ENCODE measurements at regions not wholly inside any gene's neighbourhood (a gene's known extent, or its start where the extent isn't known, plus 50 kb on each side); places are given as distances from the start of the nearest gene placed in this dataset.

DNA sequence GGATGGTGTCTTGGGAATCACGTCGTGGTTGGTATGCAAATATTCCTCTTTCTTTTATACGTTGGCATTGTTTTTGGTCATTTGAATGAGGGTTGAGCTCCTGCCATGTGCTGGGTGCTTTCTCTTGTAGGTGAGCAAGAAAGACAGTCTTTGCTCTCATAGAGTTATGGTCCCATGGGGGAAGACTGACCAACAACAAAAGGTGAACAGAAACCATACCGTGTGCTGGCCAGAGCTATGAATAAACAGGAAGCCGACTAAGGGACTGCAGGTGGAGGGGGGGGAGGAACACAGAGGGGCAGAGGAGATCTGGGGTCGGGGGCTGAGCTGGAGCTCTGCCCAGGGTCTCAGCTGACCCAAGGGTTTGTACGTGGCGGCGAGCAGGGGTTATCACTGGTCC is 245.3 kb downstream of the CTTN start:
- DNase-seq (ENCODE audit: extremely low read depth in 1 of 2, low read depth in 1 of 2), result no peak

DNA sequence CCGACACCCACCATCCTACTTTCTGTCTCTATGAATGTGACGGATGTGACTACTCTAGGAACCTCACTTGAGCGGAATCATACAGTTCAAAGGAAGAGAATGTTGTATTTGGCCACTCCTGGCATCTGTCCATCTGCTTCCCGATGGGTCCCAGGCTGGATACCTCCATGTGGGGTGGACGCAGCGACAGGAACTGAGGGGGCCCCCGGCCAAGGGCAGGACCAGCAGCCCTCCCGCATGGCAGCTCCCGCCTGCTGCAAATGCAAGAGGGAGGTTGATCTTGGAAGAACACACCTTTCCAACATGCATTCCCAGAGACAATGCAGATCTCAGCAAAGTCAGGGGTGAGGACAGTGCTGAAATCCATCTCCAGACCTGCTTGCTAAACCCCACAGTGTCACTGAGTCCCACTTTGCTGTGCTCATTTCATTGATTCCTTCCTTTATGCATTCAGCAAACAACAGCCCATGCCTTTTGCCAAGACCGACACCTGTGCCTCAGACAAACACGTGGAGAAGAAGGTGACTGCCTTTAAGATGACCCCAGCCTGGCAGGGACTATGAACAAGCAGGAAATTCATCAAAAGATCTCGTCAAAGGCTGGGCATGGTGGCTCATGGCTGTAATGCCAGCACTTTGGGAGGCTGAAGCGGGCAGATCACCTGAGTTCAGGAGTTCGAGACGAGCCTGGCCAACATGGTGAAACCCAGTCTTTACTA is 246.2 kb downstream of the CTTN start:
- no peak for DNase-seq (ENCODE audit: extremely low read depth in 1 of 2, low read depth in 1 of 2)

DNA sequence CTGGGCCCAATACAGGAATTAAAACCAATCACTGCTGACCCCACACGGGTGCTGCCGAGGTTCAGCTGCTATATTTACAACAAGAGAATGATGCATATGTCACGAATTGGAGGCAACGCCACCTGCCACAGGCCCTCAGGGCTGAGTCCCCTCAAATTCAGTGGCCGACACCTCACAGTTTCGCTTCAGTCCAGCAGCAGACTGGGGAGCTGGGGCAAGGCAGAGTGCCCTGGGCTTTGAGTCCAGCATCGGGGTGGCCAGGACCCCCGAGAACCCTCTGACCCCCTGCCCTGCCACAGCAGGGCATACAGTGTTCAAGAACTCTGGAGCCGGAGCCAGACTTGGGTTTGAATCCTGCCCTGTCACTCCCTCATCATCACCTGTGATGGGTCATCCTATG is 247.2 kb downstream of the CTTN start:
- no peak for DNase-seq (ENCODE audit: extremely low read depth in 1 of 2, low read depth in 1 of 2)

DNA sequence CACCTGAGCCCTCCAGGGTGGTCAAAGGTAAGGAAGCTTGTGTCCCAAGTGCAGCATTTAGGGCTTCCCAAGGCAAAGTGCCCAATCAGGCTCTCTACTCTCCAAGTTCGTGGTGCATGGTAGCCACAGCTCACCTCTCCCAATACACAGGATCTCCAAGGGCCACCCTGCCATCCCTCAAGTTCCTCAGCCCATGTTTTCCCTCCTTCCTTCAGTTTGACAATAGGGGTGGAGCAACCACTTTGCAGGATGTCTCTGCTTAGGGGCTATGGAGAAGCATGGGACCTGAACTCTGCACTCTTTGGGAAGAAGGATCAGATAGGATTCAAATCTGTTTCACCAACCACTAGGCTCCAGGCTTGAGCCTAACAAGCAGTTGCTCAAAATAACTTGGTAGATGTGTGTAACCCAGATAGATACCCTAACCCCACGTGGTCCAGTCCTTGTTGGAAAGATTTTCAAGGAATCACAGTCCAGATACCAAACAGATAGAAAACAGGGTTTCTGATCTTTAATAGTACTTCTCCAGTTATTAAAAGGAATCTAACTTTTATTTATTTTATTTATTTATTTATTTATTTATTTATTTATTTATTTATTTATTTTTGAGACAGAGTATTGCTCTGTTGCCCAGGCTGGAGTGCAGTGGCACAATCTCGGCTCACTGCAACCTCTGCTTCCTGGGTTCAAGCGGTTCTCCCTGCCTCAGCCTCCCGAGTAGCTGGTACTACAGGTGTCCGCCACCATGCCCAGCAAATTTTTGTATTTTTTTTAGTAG is 248.1 kb downstream of the CTTN start:
- DNase-seq (ENCODE audit: extremely low read depth in 1 of 2, low read depth in 1 of 2), result no peak

DNA sequence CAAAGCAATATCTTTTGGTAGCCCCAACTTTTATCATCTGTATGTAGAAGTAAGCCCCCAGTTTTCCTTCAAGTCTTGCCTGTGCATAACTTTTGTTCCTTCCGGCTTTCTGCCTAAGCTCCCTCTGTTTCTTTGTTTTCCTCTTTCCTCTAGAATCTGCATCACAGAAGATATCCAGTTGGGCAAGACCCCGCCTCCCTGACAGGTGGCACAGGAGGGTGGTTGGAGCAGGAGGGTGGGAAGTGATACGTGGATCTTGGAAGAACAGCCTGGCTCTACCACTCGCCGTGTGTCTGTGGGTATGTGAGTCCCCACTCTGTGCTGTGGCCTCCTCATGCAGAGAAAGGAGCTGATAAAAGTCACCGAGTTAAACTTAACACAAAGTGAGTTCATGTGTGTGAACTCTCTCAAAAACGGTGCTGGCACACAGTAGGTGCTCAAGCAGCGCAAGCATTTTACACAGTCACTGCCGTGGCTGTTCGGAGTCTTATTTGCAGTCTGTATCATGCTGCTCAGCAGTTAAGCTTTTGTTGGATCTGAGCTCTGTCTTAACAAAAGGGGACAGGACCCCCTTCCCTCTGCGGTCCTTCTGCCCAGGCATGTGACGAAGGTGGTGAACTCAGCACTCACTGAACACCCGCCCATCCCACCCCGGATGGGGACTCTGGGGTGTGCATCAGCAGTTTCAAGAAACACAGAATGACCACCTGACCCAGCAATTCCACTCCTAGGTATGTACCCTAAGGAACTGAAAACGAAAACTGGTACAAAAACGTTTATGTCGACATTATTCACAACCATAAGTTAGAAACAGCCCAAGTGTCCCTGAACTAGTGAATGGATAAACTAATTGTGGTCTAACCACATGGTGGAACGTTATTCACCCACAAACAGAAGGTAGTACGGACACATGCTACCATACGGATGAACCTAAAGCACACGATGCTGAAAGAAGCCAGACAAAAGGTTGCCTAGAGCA is 249.1 kb downstream of the CTTN start:
- no peak for DNase-seq (ENCODE audit: extremely low read depth in 1 of 2, low read depth in 1 of 2)

DNA sequence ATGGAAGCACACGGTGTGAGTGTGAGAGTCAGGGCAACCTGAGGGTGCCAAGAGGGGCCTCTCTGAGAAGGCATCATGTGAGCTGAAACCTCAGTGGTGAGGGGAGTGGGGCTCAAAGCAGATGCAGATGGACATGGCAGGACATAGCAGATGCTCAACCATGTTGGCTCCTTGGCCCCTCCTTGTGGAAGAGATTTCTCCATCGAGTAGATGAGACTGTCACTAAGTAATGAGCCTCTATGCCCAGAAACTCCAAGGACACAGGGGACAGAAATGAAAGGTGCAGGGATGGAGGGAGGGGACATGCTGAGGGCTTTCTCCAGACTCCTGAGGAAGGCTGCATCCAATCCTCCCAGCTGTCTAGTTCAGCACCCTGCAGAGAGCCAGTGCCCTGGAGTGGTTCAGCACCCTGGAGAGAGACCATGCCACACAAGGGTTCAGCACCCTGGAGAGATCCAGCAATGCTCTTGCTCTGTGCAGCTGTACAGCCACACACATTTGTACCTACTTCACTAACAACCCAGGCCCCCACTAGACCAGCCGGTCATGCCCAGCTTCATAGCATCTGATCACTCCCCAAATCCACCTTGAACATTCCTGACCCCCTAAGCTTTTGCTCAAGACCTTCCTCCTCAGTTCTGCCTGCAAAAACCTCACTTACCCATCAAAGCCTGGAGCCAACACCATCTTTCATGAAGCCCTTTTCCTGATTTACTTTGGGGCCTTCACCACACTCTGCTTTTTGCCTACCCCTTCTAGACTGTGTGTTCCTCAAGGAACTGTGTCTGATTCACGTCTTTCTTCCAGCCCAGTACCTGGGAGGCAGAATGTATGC is 252.0 kb downstream of the CTTN start:
- no peak for DNase-seq (ENCODE audit: extremely low read depth in 1 of 2, low read depth in 1 of 2)

DNA sequence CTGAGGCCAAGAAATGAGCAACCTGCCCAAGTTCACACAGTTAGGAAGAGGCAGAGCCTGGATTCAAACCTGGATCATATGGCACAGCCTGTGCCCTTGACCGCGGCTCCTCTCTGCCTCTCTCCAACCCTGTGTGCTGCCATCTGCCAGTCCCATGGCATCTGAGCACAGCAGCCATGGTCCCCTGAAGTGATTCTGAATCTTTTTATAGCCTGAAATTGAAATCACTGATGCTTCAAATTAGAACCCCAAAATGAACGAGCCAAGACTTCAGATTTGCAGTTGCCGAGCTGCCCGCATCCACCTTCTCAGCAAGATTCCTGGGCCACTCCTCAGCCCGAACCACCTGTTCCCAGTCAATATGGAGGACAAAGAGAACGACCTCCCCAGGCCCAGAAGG is 252.7 kb downstream of the CTTN start:
- DNase-seq (ENCODE audit: extremely low read depth in 1 of 2, low read depth in 1 of 2), result no peak

DNA sequence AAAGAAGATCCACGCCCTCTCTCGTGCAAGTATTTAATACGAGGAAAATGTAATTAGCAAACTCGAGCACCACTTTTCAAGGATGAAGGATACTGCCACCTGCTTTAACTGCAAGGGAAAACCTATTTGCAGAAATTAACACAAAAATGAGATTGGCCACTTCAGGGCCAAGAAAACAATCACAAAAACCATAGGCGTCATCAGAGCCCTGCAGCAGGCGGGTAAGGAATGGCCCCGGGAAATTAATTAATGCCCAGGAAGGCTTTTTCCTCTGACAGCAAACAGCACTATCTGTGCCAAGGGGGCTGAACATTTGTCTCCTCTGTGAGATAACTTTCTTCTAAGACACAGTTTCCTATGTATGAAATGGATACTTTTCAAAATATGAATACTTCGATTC is 255.7 kb downstream of the CTTN start:
- DNase-seq (ENCODE audit: extremely low read depth in 1 of 2, low read depth in 1 of 2), result no peak

DNA sequence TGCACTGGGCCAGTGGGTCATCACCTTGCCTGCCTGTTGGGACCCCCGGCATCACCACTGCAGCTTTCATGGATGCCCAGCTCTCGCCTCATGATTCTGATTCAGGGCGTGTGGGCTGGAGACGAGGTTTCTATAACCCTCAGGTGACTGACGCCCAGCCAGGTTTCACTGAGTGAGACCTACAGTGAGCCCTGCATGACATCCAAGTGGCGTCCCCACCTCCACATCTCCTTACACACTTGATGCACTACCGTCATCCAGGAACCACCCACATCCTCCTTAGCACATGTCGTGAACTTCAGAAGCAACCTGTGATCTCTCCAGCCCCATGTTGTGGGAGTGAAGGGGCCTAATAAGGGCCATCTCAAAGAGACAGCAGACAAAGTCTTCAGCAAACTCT is 257.5 kb downstream of the CTTN start:
- no peak for DNase-seq (ENCODE audit: extremely low read depth in 1 of 2, low read depth in 1 of 2)

DNA sequence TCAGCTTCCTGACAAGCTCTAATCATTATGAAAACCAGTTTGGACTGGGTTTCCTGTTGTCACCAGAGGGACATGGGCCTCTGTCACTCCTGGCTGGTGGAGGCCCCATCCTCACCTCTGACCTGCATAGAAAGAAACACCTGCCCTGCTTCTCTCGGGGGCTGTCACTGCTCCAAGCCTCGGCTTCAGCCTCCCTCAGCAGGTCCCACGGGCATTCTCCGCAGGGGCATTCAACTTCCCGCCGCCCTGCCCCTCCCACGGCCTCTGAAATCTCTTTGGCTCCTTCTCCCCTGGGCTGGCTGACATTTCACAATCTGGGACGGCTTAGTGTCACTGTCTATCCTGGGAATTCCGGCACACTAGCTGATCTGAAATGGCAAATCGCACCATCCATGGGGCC is 257.9 kb downstream of the CTTN start:
- DNase-seq (ENCODE audit: extremely low read depth in 1 of 2, low read depth in 1 of 2), result no peak

DNA sequence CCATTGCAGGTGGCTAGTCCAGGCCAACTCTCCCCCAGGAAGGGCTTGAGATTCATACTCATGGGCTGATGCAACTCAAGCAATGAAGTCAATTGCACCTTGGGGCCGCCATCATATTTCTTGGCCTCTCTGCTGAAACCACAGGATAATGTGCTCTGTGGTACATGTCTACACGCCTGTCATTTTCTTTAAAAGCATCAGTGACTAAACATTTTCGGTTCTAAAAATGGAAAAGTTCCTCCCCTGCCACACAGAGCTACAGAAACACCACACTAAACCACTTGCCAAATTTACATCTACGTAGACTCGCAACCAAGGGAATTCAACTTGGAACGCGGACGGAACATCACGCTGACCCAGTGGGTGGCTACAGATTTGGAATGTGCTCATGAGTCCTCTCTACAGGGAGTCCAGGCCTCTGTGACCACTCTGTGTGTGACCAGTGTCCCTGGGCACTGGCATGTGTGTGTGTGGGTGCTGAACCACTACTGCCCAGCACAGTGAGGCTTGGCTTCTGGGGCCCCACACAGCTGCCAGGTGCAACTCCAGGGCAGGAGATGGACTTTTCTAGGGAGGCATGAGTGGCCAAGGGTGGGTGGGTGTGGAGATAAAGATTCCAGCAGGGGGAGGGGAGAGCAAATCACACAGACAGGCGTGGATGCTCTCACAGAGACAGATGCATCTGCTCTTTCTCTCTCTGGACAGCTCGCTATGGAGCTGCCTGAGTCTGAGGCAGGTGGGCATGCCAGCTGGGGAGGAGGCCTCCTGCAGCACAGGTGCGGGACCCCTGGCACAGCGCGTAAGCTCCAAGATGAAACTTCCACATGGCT is 261.9 kb downstream of the CTTN start:
- no peak for DNase-seq (ENCODE audit: extremely low read depth in 1 of 2, low read depth in 1 of 2)

DNA sequence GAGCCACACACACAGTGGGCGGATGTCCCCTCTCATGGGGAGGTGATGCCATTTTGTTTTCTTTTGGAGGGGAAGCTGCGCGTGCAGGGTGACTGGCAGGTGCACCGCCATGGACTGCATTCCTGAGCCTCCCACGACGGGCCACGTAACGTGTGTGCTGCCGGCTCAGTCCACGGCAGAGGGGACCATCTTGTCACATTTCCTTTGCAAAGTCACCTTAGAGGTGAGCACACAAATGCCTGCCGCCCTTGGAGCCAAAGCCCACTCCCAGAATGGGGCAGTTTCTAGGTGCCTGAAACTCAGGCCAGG is 262.5 kb downstream of the CTTN start:
- DNase-seq (ENCODE audit: extremely low read depth in 1 of 2, low read depth in 1 of 2), result no peak

DNA sequence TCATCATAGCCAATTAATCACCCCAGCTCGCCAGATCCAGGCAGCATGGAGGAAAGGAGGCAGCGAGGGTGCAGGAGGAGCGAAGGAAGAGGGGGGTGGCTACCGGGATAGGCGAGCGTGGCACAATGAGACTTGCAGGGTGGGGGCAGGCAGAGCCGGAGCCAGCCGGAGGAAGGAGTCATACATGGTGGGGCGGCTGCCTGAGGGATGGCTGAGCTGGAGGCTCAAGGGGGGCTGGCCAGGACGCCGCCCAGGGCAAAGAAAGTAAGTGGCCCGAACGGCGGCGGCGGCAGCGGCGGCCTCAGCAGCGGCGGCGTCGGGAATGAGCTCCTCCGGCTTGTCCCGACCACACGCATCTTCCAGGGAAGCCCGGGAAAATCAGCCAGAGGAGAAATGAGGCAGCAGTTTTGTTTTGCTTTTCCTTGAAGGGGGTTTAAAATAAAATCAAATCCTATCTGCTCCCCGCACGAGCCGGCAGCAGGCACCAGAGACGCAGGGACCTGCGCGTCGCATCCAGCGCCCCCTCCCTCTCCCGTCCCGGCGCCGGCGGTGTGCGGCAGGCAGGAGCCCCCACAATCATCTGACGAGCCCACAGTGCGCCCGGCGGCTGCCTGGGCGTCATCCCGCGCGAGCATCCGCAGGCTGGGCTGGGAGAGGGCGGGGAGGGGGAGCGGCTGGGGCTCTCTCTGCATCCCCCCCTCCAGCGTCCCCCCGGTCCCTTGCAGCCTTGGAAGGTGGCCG is 263.6 kb downstream of the CTTN start:
- DNase-seq (ENCODE audit: extremely low read depth in 1 of 2, low read depth in 1 of 2), result no peak

DNA sequence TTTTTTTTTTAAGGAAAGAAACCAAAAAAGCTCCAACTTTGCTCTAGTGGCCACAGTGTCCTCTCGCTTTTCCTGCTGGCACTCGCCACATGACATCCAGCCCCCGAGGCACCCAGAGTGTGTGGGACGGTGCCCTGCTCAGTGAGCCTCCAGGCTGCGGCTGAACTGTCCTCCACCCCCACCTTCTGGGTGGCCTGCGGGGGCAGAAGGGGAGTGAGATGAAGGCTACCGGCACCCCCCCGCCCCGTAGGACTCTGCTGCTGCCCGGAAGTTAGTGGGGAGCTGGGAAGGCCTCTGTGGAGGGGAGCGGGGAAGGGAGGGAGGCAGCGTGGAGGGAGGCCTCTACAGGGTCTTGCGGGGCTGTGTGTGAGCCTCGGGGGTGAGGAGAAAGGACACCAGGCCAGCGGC is 264.4 kb downstream of the CTTN start:
- no peak for DNase-seq (ENCODE audit: extremely low read depth in 1 of 2, low read depth in 1 of 2)

DNA sequence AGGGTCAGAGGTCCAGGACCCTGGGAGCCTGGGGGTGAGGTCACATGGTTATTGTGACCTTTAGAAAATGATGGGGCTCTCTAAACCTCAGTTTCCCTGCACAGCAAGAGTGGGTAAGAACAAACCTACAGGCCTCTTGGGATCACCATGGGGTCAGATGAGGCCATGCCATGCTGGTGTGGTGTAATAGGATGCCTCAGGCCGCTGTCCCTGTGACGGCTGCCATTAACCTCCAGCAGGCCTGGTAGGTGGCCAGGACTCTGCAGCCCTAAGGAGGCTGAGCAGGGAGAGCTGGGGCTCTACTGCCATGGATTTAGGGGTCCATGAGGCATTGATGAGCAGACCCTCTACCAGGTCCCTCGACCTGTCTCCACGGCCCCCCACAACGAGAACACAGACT is 265.5 kb downstream of the CTTN start:
- no peak for DNase-seq (ENCODE audit: extremely low read depth in 1 of 2, low read depth in 1 of 2)

DNA sequence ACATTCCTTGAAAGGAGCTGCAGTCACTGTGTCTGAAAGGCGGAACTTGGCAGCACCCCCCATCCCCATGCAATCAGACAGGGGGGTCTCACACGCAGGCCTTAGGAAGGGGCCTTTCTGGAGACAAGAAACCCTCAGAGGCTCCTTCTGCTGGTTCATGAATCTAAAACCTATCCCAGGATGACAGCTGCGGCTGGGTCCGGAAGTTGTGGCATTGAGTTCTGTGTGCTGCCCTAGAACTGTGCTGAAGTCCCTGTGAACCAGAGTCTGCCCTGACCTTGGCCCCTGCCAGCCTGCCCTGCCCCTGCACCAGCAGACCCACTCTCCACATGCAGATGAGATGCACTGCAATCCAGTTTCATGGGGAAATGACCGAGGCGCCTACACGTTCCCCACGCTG is 268.0 kb downstream of the CTTN start:
- DNase-seq (ENCODE audit: extremely low read depth in 1 of 2, low read depth in 1 of 2), result no peak

DNA sequence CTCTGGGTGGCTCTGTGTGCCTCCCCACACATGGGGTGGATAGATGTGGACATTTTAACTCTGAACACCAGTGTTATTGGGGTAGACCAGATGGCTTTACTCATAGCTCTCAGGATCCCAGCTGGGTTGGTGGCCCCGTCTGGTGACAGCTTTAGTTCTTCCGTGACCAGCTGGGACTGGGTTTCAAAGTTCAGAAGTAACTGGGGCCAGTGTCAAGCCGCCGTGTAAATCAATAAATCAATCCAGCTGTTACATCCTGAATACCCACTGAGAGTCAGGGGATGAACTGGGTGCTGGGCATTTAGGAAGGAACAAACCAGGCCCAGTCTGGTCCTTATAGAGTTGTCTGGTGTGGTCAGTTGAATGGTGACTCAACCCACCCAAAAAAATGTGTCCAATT is 269.4 kb downstream of the CTTN start:
- DNase-seq (ENCODE audit: extremely low read depth in 1 of 2, low read depth in 1 of 2), result no peak

DNA sequence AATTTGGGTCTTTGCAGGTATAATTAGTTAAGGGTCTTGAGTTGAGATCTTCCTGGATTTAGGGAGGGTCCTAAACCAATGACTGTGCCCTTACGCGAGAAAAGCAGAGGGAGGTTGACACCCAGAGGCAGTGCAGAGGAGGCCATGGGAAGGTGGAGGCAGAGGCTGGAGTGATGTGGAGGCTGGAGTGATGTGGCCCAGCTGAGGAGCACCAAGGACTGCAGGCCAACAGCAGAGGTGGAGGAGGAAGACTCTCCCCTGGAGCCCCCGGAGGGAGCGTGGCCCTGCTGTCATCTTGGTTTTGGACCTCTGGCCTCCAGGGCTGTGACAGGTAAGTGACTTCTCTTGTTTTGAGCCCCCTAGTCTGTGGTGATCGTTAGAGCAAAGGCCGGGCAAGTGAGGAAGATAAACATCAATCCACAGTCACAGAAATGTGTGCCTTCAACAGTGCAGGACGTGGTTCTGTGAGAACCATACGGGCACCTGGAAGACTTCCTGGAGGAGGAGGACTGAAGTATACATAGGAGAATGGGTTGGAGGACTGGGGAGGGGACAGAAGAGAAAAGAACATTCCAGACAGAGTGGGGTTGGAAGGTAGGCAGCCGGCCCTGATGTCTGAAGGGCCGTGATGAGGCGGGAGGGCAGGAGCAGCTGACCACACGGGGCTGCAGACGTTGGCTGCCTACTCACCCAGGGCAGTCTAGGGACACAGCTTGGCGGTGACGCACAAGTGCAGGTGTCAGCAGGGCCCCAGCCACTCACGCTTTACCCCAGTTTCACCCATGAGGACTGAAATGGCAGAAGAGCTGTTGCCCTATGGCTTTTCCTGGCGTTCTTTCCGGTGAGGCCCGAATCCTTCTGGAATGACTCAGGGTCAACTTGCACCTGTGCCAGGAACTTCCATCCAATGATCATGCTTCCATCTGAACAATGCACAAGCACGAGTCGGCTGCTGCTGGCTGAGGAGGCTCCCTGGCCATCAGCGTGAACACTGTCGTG is 270.2 kb downstream of the CTTN start:
- no peak for DNase-seq (ENCODE audit: extremely low read depth in 1 of 2, low read depth in 1 of 2)
